ENCODE measurements at regions not wholly inside any gene's neighbourhood (a gene's known extent, or its start where the extent isn't known, plus 50 kb on each side); places are given as distances from the start of the nearest gene placed in this dataset.

DNA sequence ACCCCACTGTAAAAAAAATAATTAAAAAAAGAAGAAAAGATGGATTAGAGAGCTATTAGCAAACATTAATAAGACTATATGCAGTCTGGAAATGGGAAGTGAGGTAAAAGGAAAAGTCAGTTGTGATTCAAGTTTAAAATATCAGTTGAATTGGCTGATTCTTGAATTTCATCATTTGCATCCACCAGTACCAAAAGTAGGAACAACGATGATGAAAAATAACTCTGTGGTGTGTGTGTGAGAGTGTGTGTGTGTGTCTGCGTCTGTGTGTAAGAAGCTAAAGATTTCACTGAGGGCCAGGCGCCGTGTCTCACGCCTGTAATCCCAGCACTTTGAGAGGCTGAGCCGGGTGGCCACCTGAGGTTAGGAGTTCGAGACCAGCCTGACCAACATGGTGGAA, 56.0 kb upstream of the SLC4A7 start:
- TF ChIP-seq, protein P1, sequence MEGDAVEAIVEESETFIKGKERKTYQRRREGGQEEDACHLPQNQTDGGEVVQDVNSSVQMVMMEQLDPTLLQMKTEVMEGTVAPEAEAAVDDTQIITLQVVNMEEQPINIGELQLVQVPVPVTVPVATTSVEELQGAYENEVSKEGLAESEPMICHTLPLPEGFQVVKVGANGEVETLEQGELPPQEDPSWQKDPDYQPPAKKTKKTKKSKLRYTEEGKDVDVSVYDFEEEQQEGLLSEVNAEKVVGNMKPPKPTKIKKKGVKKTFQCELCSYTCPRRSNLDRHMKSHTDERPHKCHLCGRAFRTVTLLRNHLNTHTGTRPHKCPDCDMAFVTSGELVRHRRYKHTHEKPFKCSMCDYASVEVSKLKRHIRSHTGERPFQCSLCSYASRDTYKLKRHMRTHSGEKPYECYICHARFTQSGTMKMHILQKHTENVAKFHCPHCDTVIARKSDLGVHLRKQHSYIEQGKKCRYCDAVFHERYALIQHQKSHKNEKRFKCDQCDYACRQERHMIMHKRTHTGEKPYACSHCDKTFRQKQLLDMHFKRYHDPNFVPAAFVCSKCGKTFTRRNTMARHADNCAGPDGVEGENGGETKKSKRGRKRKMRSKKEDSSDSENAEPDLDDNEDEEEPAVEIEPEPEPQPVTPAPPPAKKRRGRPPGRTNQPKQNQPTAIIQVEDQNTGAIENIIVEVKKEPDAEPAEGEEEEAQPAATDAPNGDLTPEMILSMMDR (IDR thresholded peaks at IDR 0.05; ENCODE audit: low read depth, low read length, poor library complexity, severe bottlenecking) = no peak
- TF ChIP-seq EZH2phosphoT487 (IDR thresholded peaks at IDR 0.05; ENCODE audit: borderline replicate concordance, low read length) = no peak
